GM12865 (cell line): ENCODE measurements at regions not wholly inside any gene's neighbourhood (a gene's known extent, or its start where the extent isn't known, plus 50 kb on each side); places are given as distances from the start of the nearest gene placed in this dataset.

Experiments used
- DNase-seq: peaks from one replicate; pipeline ENCODE4 v3.0.0; 2010; ENCODE audit warnings: low read depth
- H3K4me3 ChIP-seq: 2 replicates; pipeline ENCODE4 v1.5.1; 2011; ENCODE audit warnings: mild to moderate bottlenecking, low read depth, low read length, control low read depth
- CTCF ChIP-seq: IDR thresholded peaks from 2 replicates; pipeline ENCODE4 v1.5.1; 2011; ENCODE audit warnings: low read length, control low read depth, low read depth, inconsistent platforms; ENCODE audit not compliant: insufficient read depth; ENCODE audit errors: missing control alignments

DNA sequence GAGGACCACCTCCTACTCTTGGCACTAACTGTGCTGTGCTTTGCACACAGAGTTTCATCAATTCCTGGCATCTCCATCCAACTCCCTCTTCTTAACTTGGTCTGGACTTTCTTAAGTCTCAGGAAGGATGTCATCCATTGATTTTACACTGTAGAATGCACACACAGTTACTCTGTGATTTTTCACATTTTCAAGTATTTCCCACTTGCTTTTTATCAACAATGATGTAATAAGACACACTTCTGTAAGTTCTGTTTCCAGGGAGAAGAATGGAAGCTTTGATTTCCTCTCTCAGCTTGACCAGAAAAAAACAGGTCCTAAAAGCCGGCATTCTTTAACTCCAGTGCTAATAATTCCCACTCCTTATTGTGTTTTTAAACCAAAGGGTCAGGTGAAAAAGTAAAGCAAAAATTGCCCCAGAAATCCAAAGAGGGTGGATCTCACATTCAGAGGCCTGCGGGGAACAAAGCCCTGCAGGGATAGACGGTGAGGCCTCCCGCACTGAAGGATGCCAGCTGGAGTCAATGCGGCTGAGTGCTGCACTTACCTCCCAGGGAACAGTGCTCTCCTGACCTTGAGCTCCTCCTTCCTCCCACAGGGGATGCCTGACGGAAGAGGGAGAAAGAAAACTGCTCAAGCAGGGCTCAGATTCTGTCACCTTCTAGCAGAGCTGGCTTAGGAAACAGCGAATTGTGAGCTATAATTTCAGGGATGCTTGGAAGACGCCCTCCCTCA, 83.1 kb downstream of the PDCL3 start:
- no peak overlapping the region for H3K4me3 ChIP-seq
- no peak for TF ChIP-seq CTCF
- no peak for DNase-seq

GRCh38 chr2:100647709-100648108, 84.9 kb downstream of the PDCL3 start:
- no peak overlapping the region for H3K4me3 ChIP-seq
- TF ChIP-seq CTCF, result no peak
- no peak for DNase-seq

- no peak for DNase-seq
- no peak for TF ChIP-seq CTCF
- H3K4me3 ChIP-seq, result no peak overlapping the region
Observed at GRCh38 chr2:100650151-100650550, 87.4 kb downstream of the PDCL3 start.

- no peak overlapping the region for H3K4me3 ChIP-seq
- no peak for TF ChIP-seq CTCF
- DNase-seq, result no peak
Observed at GRCh38 chr2:100653449-100654035, 90.7 kb downstream of the PDCL3 start.

- no peak for DNase-seq
- no peak for TF ChIP-seq CTCF
Observed at GRCh38 chr2:100654611-100655010, 91.8 kb downstream of the PDCL3 start.

GRCh38 chr2:100655446-100655845, 92.7 kb downstream of the PDCL3 start:
- no peak overlapping the region for H3K4me3 ChIP-seq
- DNase-seq, result no peak
- no peak for TF ChIP-seq CTCF

More at GRCh38 chr2:100654611-100655010, 91.8 kb downstream of the PDCL3 start:
- no peak overlapping the region for H3K4me3 ChIP-seq
